ENCODE measurements at regions not wholly inside any gene's neighbourhood (a gene's known extent, or its start where the extent isn't known, plus 50 kb on each side); places are given as distances from the start of the nearest gene placed in this dataset.

- TF ChIP-seq CTCF (IDR thresholded peaks at IDR 0.05) = no peak
- Histone ChIP-seq H3K36me3 (ENCODE audit: insufficient read depth, low read length) (no peaks in the 10 kb centered on the region), H3K4me1 (ENCODE audit: insufficient read depth, low read length) (no peaks in the 10 kb centered on the region), H3K4me3 (ENCODE audit: low read length) (no peak overlapping the region), H3K27ac (ENCODE audit: low read depth in 1 of 2, low read length in 2 of 2) (no peak overlapping the region), H3K9me3 (ENCODE audit: control insufficient read depth in 1 of 2, insufficient read depth in 1 of 2, low read length in 2 of 2) (no peaks in the 10 kb centered on the region), H3K27me3 (ENCODE audit: control insufficient read depth in 1 of 2, insufficient read depth in 2 of 2, low read length in 2 of 2) (peaks cover 0 to 3% of the 10 kb centered on the region in 2 experiments)
- DNase-seq = no peak
- intact Hi-C loops (cut with DNase I, micrococcal nuclease) = no loop called here
- H3K27me3 Mint-ChIP-seq = peaks cover 11% of the 10 kb centered on the region
- H3K27ac Mint-ChIP-seq = no peak overlapping the region
- no peak overlapping the region for H3K4me3 Mint-ChIP-seq
- no peaks in the 10 kb centered on the region for H3K9me3 Mint-ChIP-seq
- POLR2A ChIA-PET = no interaction called here
- no peaks in the 10 kb centered on the region for H3K36me3 Mint-ChIP-seq (ENCODE audit: low read depth)
- ATAC-seq (ENCODE audit: poor library complexity) = no peak
- CTCF ChIA-PET = no interaction called here
- H3K4me1 Mint-ChIP-seq (ENCODE audit: low read depth) = no peaks in the 10 kb centered on the region
Observed at GRCh38 chr6:106820412-106820852, 154.1 kb downstream of the CD24 start.

- Mint-ChIP-seq H3K9me3 (peaks cover 11% of the 10 kb centered on the region), H3K4me3 (no peak overlapping the region), H3K36me3 (ENCODE audit: low read depth) (no peaks in the 10 kb centered on the region), H3K27me3 (no peaks in the 10 kb centered on the region), H3K4me1 (ENCODE audit: low read depth) (no peaks in the 10 kb centered on the region), H3K27ac (no peak overlapping the region)
- DNase-seq (no peak), ATAC-seq (ENCODE audit: poor library complexity) (no peak)
- TF ChIP-seq CTCF (IDR thresholded peaks at IDR 0.05) = no peak
- ChIA-PET POLR2A (no interaction called here), CTCF (no interaction called here)
- H3K9me3 ChIP-seq (ENCODE audit: control insufficient read depth in 1 of 2, insufficient read depth in 1 of 2, low read length in 2 of 2) = peaks cover 10 to 48% of the 10 kb centered on the region in 2 experiments
- H3K36me3 ChIP-seq (ENCODE audit: insufficient read depth, low read length) = no peaks in the 10 kb centered on the region
- H3K27ac ChIP-seq (ENCODE audit: low read depth in 1 of 2, low read length in 2 of 2) = no peak overlapping the region
- intact Hi-C loops (cut with DNase I, micrococcal nuclease) = no loop called here
- peaks cover 0 to 3% of the 10 kb centered on the region in 2 experiments for H3K27me3 ChIP-seq (ENCODE audit: control insufficient read depth in 1 of 2, insufficient read depth in 2 of 2, low read length in 2 of 2)
- H3K4me3 ChIP-seq (ENCODE audit: low read length) = no peak overlapping the region
- no peaks in the 10 kb centered on the region for H3K4me1 ChIP-seq (ENCODE audit: insufficient read depth, low read length)
Observed at GRCh38 chr6:106811088-106811686, 163.3 kb downstream of the CD24 start.

GRCh38 chr6:106808758-106809157 lies 165.8 kb downstream of the CD24 start:
- ChIA-PET POLR2A (no interaction called here), CTCF (no interaction called here)
- no peak overlapping the region for H3K4me3 ChIP-seq (ENCODE audit: low read length)
- H3K36me3 ChIP-seq (ENCODE audit: insufficient read depth, low read length) = no peaks in the 10 kb centered on the region
- TF ChIP-seq CTCF (IDR thresholded peaks at IDR 0.05) = no peak
- H3K27me3 ChIP-seq (ENCODE audit: control insufficient read depth in 1 of 2, insufficient read depth in 2 of 2, low read length in 2 of 2) = peaks cover 0 to 3% of the 10 kb centered on the region in 2 experiments
- peaks cover 11% of the 10 kb centered on the region for H3K9me3 Mint-ChIP-seq
- intact Hi-C loops (cut with DNase I, micrococcal nuclease) = no loop called here
- no peaks in the 10 kb centered on the region for H3K27me3 Mint-ChIP-seq
- H3K9me3 ChIP-seq (ENCODE audit: control insufficient read depth in 1 of 2, insufficient read depth in 1 of 2, low read length in 2 of 2) = peaks cover 17 to 48% of the 10 kb centered on the region in 2 experiments
- DNase-seq = no peak
- no peaks in the 10 kb centered on the region for H3K4me1 Mint-ChIP-seq (ENCODE audit: low read depth)
- no peak overlapping the region for H3K4me3 Mint-ChIP-seq
- no peaks in the 10 kb centered on the region for H3K36me3 Mint-ChIP-seq (ENCODE audit: low read depth)
- no peak for ATAC-seq (ENCODE audit: poor library complexity)
- no peak overlapping the region for H3K27ac ChIP-seq (ENCODE audit: low read depth in 1 of 2, low read length in 2 of 2)
- no peaks in the 10 kb centered on the region for H3K4me1 ChIP-seq (ENCODE audit: insufficient read depth, low read length)
- H3K27ac Mint-ChIP-seq = no peak overlapping the region
